ENCODE measurements at regions not wholly inside any gene's neighbourhood (a gene's known extent, or its start where the extent isn't known, plus 50 kb on each side); places are given as distances from the start of the nearest gene placed in this dataset.

GRCh38 chr13:111661776-111662175, 341.3 kb downstream of the TEX29 start:
- H3K27me3 ChIP-seq (ENCODE audit: insufficient read depth, low read depth): peaks cover 99% of the 10 kb centered on the region
- BruUV-seq (replicated peaks): no TSS peak
- ChIA-PET CTCF (no interaction called here), POLR2A (ENCODE audit: unreplicated experiment) (no interaction called here)
- no peak overlapping the region for H3K4me2 ChIP-seq
- H3K9me2 ChIP-seq (ENCODE audit: insufficient read depth): no peaks in the 10 kb centered on the region
- H3K4me1 ChIP-seq (replicated peaks; ENCODE audit: insufficient read depth): no peaks in the 10 kb centered on the region
- H3K9me3 ChIP-seq (ENCODE audit: insufficient read depth, low read depth): no peaks in the 10 kb centered on the region
- no peak for TF ChIP-seq CTCF (conservative IDR thresholded peaks at IDR 0.05)
- no peak for TF ChIP-seq EZH2 (IDR thresholded peaks at IDR 0.05; ENCODE audit: low read depth)
- H3F3A ChIP-seq (ENCODE audit: insufficient read depth, low read depth): no peaks in the 10 kb centered on the region
- no peak overlapping the region for H3K4me3 ChIP-seq
- H3K27ac ChIP-seq: no peak overlapping the region
- H3K79me2 ChIP-seq (ENCODE audit: low read depth): no peaks in the 10 kb centered on the region
- intact Hi-C loops (cut with micrococcal nuclease; ENCODE audit: unreplicated experiment): no loop called here
- no peaks in the 10 kb centered on the region for H3K36me3 ChIP-seq (ENCODE audit: low read depth)
- H4K20me1 ChIP-seq (ENCODE audit: insufficient read depth): peaks cover 4% of the 10 kb centered on the region; the same call in 1 of the 2 replicates
- no peak overlapping the region for H2AFZ ChIP-seq
- no peak for DNase-seq

- TF ChIP-seq CTCF (conservative IDR thresholded peaks at IDR 0.05) (no peak), EZH2 (IDR thresholded peaks at IDR 0.05; ENCODE audit: low read depth) (no peak)
- H3K79me2 ChIP-seq (ENCODE audit: low read depth): no peaks in the 10 kb centered on the region
- DNase-seq: no peak
- ChIA-PET CTCF (no interaction called here), POLR2A (ENCODE audit: unreplicated experiment) (no interaction called here)
- no peak overlapping the region for H2AFZ ChIP-seq
- H3K36me3 ChIP-seq (ENCODE audit: low read depth): no peaks in the 10 kb centered on the region
- no peaks in the 10 kb centered on the region for H3K9me2 ChIP-seq (ENCODE audit: insufficient read depth)
- no TSS peak for BruUV-seq (replicated peaks)
- intact Hi-C loops (cut with micrococcal nuclease; ENCODE audit: unreplicated experiment): no loop called here
- peaks cover 98% of the 10 kb centered on the region for H3K27me3 ChIP-seq (ENCODE audit: insufficient read depth, low read depth)
- no peak overlapping the region for H3K27ac ChIP-seq
- no peak overlapping the region for H3K4me3 ChIP-seq
- H3K4me2 ChIP-seq: no peak overlapping the region
- H3F3A ChIP-seq (ENCODE audit: insufficient read depth, low read depth): no peaks in the 10 kb centered on the region
- peaks cover 4% of the 10 kb centered on the region; the same call in 1 of the 2 replicates for H4K20me1 ChIP-seq (ENCODE audit: insufficient read depth)
- no peaks in the 10 kb centered on the region for H3K9me3 ChIP-seq (ENCODE audit: insufficient read depth, low read depth)
- H3K4me1 ChIP-seq (replicated peaks; ENCODE audit: insufficient read depth): no peaks in the 10 kb centered on the region
Measured at GRCh38 chr13:111662451-111662850, 342.0 kb downstream of the TEX29 start.

- peaks cover 98% of the 10 kb centered on the region for H3K27me3 ChIP-seq (ENCODE audit: insufficient read depth, low read depth)
- no peak overlapping the region for H3K27ac ChIP-seq
- no peak overlapping the region for H3K4me2 ChIP-seq
- H3K79me2 ChIP-seq (ENCODE audit: low read depth): no peaks in the 10 kb centered on the region
- no peaks in the 10 kb centered on the region for H3K9me3 ChIP-seq (ENCODE audit: insufficient read depth, low read depth)
- intact Hi-C loops (cut with micrococcal nuclease; ENCODE audit: unreplicated experiment): no loop called here
- H4K20me1 ChIP-seq (ENCODE audit: insufficient read depth): peaks cover 4% of the 10 kb centered on the region; the same call in 1 of the 2 replicates
- no peaks in the 10 kb centered on the region for H3F3A ChIP-seq (ENCODE audit: insufficient read depth, low read depth)
- H3K4me3 ChIP-seq: no peak overlapping the region
- H3K36me3 ChIP-seq (ENCODE audit: low read depth): no peaks in the 10 kb centered on the region
- ChIA-PET CTCF (no interaction called here), POLR2A (ENCODE audit: unreplicated experiment) (no interaction called here)
- no peaks in the 10 kb centered on the region for H3K9me2 ChIP-seq (ENCODE audit: insufficient read depth)
- no peak for TF ChIP-seq EZH2 (IDR thresholded peaks at IDR 0.05; ENCODE audit: low read depth)
- no peak for TF ChIP-seq CTCF (conservative IDR thresholded peaks at IDR 0.05)
- no peak overlapping the region for H2AFZ ChIP-seq
- no peak for DNase-seq
- no peaks in the 10 kb centered on the region for H3K4me1 ChIP-seq (replicated peaks; ENCODE audit: insufficient read depth)
- no TSS peak for BruUV-seq (replicated peaks)
Measured at GRCh38 chr13:111662895-111663294, 342.5 kb downstream of the TEX29 start.

Measured in PC-9 (cell line).